ENCODE measurements at regions not wholly inside any gene's neighbourhood (a gene's known extent, or its start where the extent isn't known, plus 50 kb on each side); places are given as distances from the start of the nearest gene placed in this dataset.
A peak's percentile ranks its signal among the peaks of the same experiment; 100 is the strongest.

GRCh38 chr2:217058791-217059755, 199.2 kb upstream of the TNP1 start:
- H3K4me2 ChIP-seq (ENCODE audit: insufficient read depth, low read length): no peak overlapping the region
- no peak overlapping the region for H3K27ac ChIP-seq (ENCODE audit: low read length)
- DNase-seq (no peak), ATAC-seq (ENCODE audit: insufficient read depth, low read depth) (no peak)
- H3K9ac ChIP-seq (ENCODE audit: low read depth, low read length): no peak overlapping the region
- TF ChIP-seq, protein P1, sequence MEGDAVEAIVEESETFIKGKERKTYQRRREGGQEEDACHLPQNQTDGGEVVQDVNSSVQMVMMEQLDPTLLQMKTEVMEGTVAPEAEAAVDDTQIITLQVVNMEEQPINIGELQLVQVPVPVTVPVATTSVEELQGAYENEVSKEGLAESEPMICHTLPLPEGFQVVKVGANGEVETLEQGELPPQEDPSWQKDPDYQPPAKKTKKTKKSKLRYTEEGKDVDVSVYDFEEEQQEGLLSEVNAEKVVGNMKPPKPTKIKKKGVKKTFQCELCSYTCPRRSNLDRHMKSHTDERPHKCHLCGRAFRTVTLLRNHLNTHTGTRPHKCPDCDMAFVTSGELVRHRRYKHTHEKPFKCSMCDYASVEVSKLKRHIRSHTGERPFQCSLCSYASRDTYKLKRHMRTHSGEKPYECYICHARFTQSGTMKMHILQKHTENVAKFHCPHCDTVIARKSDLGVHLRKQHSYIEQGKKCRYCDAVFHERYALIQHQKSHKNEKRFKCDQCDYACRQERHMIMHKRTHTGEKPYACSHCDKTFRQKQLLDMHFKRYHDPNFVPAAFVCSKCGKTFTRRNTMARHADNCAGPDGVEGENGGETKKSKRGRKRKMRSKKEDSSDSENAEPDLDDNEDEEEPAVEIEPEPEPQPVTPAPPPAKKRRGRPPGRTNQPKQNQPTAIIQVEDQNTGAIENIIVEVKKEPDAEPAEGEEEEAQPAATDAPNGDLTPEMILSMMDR (IDR thresholded peaks at IDR 0.05; ENCODE audit: borderline replicate concordance, extremely low read depth, low read length, poor library complexity, severe bottlenecking): peak; percentile 13
- TF ChIP-seq EZH2 (IDR thresholded peaks at IDR 0.05; ENCODE audit: borderline replicate concordance, low read depth, low read length, severe bottlenecking): no peak
- no peak overlapping the region for H3K4me3 ChIP-seq (ENCODE audit: low read depth in 1 of 2, low read length in 2 of 2)
- no peaks in the 10 kb centered on the region for H3K4me1 ChIP-seq (ENCODE audit: insufficient read depth, low read length)
- H3K36me3 ChIP-seq (ENCODE audit: insufficient read depth, low read length): no peaks in the 10 kb centered on the region
- no peaks in the 10 kb centered on the region for H4K20me1 ChIP-seq (ENCODE audit: insufficient read depth, low read length)
- no peak overlapping the region for H2AFZ ChIP-seq (ENCODE audit: low read depth, low read length)
- no peaks in the 10 kb centered on the region for H3K79me2 ChIP-seq (ENCODE audit: insufficient read depth, low read length)
- no peaks in the 10 kb centered on the region for H3K9me3 ChIP-seq (ENCODE audit: insufficient read depth, low read length, severe bottlenecking)
- H3K27me3 ChIP-seq (ENCODE audit: insufficient read depth, low read length, poor library complexity): peaks cover 4% of the 10 kb centered on the region

- ATAC-seq (ENCODE audit: insufficient read depth, low read depth): no peak
- no peak for TF ChIP-seq EZH2 (IDR thresholded peaks at IDR 0.05; ENCODE audit: borderline replicate concordance, low read depth, low read length, severe bottlenecking)
- TF ChIP-seq, protein P1 (IDR thresholded peaks at IDR 0.05; ENCODE audit: borderline replicate concordance, extremely low read depth, low read length, poor library complexity, severe bottlenecking): no peak
- Histone ChIP-seq H4K20me1 (ENCODE audit: insufficient read depth, low read length) (no peaks in the 10 kb centered on the region), H3K9me3 (ENCODE audit: insufficient read depth, low read length, severe bottlenecking) (no peaks in the 10 kb centered on the region), H3K4me2 (ENCODE audit: insufficient read depth, low read length) (no peak overlapping the region), H3K36me3 (ENCODE audit: insufficient read depth, low read length) (no peaks in the 10 kb centered on the region), H3K27ac (ENCODE audit: low read length) (no peak overlapping the region), H3K27me3 (ENCODE audit: insufficient read depth, low read length, poor library complexity) (no peaks in the 10 kb centered on the region), H3K4me1 (ENCODE audit: insufficient read depth, low read length) (no peaks in the 10 kb centered on the region), H3K79me2 (ENCODE audit: insufficient read depth, low read length) (no peaks in the 10 kb centered on the region), H2AFZ (ENCODE audit: low read depth, low read length) (no peak overlapping the region), H3K9ac (ENCODE audit: low read depth, low read length) (no peak overlapping the region), H3K4me3 (ENCODE audit: low read depth in 1 of 2, low read length in 2 of 2) (no peak overlapping the region)
- DNase-seq: no peak
Observed at GRCh38 chr2:217057773-217058172, 197.9 kb upstream of the TNP1 start.

GRCh38 chr2:217055624-217056023, 195.8 kb upstream of the TNP1 start:
- DNase-seq (no peak), ATAC-seq (ENCODE audit: insufficient read depth, low read depth) (no peak)
- H3K4me3 ChIP-seq (ENCODE audit: low read depth in 1 of 2, low read length in 2 of 2): no peak overlapping the region
- TF ChIP-seq, protein P1 (IDR thresholded peaks at IDR 0.05; ENCODE audit: borderline replicate concordance, extremely low read depth, low read length, poor library complexity, severe bottlenecking): no peak
- no peak for TF ChIP-seq EZH2 (IDR thresholded peaks at IDR 0.05; ENCODE audit: borderline replicate concordance, low read depth, low read length, severe bottlenecking)
- H3K36me3 ChIP-seq (ENCODE audit: insufficient read depth, low read length): no peaks in the 10 kb centered on the region
- no peak overlapping the region for H3K9ac ChIP-seq (ENCODE audit: low read depth, low read length)
- H3K4me2 ChIP-seq (ENCODE audit: insufficient read depth, low read length): no peak overlapping the region
- H3K79me2 ChIP-seq (ENCODE audit: insufficient read depth, low read length): no peaks in the 10 kb centered on the region
- no peaks in the 10 kb centered on the region for H3K9me3 ChIP-seq (ENCODE audit: insufficient read depth, low read length, severe bottlenecking)
- no peaks in the 10 kb centered on the region for H3K27me3 ChIP-seq (ENCODE audit: insufficient read depth, low read length, poor library complexity)
- H4K20me1 ChIP-seq (ENCODE audit: insufficient read depth, low read length): no peaks in the 10 kb centered on the region
- H3K27ac ChIP-seq (ENCODE audit: low read length): no peak overlapping the region
- H3K4me1 ChIP-seq (ENCODE audit: insufficient read depth, low read length): no peaks in the 10 kb centered on the region
- no peak overlapping the region for H2AFZ ChIP-seq (ENCODE audit: low read depth, low read length)
